ENCODE measurements at regions not wholly inside any gene's neighbourhood (a gene's known extent, or its start where the extent isn't known, plus 50 kb on each side); places are given as distances from the start of the nearest gene placed in this dataset.

GRCh38 chr3:116848248-116848829 is 138.8 kb downstream of the TUSC7 start:
- no peak for DNase-seq (ENCODE audit: low read depth in 3 of 3)

GRCh38 chr3:116849261-116849688 is 139.7 kb downstream of the TUSC7 start:
- no peak for DNase-seq (ENCODE audit: low read depth in 3 of 3)

GRCh38 chr3:116852803-116853202 is 143.2 kb downstream of the TUSC7 start:
- no peak for DNase-seq (ENCODE audit: low read depth in 3 of 3)

- DNase-seq (ENCODE audit: low read depth in 3 of 3), result no peak
These were observed 153.7 kb downstream of the TUSC7 start for GRCh38 chr3:116863270-116863770.

- no peak for DNase-seq (ENCODE audit: low read depth in 3 of 3)
These were observed 154.4 kb downstream of the TUSC7 start for GRCh38 chr3:116863822-116864589.

DNA sequence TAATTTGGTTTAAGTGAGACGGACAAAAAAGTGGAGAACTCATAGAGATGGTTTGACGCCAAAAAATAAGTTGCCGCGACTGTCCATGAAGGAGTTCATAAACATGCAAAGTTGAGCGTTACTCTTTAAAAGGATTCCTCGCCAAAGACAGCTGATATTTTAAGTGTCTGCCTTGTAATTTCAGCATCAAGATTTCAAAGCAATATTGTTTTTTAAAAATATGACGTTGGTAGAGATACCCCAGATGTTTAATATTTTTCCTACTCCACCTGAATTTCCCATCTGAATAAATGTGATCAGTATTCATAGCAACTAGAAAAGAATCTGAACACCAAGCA is 155.0 kb downstream of the TUSC7 start:
- DNase-seq (ENCODE audit: low read depth in 3 of 3), result no peak

GRCh38 chr3:116870379-116870778 is 160.8 kb downstream of the TUSC7 start:
- DNase-seq (ENCODE audit: low read depth in 3 of 3), result no peak

GRCh38 chr3:116871905-116872304 is 162.3 kb downstream of the TUSC7 start:
- DNase-seq (ENCODE audit: low read depth in 3 of 3), result no peak

DNA sequence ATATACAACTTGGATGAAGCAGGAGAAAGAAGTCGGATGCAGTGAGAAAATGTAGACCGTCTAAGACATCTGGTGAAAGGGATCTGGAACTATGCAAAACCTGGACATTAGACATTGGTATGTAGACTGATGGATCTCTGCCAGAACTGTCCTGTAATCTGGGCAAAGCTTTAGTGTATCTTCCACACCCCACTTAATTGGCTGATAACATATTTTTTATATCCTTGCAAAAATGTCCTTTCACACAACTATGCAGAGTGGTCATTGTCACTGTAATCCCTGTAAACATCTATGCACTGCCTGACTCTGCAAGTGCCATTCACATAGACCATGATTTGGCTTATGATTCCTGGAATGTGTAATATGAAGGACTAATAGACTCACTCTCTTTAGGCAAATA is 163.1 kb downstream of the TUSC7 start:
- DNase-seq (ENCODE audit: low read depth in 3 of 3), result no peak

DNA sequence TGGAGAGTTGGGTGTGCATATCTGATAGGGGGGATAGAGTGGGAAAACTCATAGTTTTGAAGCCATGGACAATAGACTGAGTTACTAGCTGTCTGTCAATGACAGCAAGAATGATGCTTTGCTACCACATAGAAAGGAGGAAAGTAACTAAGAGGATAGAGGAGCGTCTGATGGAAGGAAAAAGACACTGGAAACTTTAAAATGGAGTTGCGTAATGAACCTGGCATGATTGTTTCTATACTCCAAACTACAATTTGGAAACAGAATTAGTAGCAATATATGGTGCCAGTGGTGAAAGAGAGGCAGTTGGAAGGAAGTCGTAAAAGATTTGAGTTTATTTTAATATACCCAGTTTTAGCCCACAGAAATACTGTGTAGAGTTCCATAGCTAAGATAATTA is 163.6 kb downstream of the TUSC7 start:
- no peak for DNase-seq (ENCODE audit: low read depth in 3 of 3)

DNA sequence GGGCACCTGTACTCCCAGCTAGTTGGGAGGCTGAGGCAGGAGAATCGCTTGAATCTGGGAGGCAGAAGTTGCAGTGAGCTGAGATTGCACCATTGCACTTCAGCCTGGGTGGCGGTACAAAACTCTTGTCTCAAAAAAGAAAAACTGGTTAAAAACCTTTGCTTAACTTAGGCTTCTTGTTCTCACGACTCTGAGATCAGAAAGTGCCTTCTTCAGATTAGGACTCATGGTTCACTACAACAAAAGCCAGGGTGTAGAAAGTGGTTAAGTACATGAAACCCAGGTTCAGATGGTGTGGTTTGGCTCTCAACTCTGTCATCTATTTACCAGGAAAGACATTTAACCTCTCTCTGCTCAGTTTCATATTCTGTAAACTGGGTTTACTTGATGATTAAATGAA is 168.4 kb downstream of the TUSC7 start:
- no peak for DNase-seq (ENCODE audit: low read depth in 3 of 3)

GRCh38 chr3:116886202-116886893 is 176.8 kb downstream of the TUSC7 start:
- no peak for DNase-seq (ENCODE audit: low read depth in 3 of 3)

DNA sequence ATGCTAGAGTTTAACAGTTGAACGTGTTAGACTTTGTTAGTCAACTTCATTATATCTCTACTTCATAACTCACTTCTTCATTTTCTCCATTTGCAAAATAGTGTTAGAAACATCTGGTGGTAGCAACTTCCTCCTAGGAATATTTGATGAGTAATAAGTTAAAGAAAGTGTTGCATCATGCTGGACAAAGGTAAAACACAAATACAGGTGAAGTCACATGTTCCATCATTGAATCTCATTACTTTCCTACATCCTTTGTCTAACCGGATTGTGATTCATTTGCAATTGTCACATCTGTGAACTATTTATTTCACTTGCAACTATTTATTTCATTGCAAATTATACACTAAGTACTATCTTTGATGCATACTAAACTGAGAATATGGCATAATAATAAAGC is 186.5 kb downstream of the TUSC7 start:
- DNase-seq (ENCODE audit: low read depth in 3 of 3), result no peak

DNA sequence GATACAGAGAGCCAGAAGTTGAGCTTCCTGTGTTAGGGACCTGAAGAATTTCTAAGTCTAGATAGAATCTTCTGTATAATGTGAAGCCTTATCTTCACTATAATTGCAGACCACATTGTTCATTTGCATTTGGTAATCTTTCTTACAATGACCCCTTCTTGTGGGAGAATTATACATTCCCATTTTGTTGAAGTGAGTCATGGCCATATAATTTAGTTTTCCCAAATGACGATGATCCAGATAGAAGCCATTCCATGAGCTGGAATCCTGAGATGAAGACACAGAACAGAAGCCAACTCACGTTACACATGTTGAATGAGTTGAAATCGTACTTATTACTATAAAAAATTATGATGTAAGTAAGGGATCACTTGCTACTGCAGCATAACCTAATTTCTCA is 187.8 kb downstream of the TUSC7 start:
- DNase-seq (ENCODE audit: low read depth in 3 of 3), result no peak

- no peak for DNase-seq (ENCODE audit: low read depth in 3 of 3)
These were observed 189.7 kb downstream of the TUSC7 start for GRCh38 chr3:116899253-116899652.

- no peak for DNase-seq (ENCODE audit: low read depth in 3 of 3)
These were observed 195.8 kb downstream of the TUSC7 start for GRCh38 chr3:116905334-116905733.

GRCh38 chr3:116905794-116906193 is 196.2 kb downstream of the TUSC7 start:
- no peak for DNase-seq (ENCODE audit: low read depth in 3 of 3)

DNA sequence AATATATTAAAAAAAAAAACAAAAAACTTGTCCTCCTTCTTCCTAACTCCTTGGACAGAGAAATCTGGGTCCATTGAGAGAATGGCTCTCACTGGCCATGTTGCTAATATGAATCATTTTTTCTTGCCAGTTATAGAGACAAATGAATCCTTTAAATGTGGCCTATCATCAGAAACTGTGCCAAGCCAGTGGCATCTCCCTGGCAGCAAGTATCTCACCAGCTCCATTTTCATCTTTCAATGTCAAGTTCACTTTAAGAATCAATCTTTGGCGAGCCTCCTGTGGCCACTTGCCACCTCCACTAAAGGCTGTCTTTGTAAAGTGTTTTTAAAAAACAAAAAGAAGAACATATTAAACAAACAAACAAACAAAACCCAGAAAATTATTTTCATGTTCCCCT is 202.5 kb downstream of the TUSC7 start:
- no peak for DNase-seq (ENCODE audit: low read depth in 3 of 3)

DNA sequence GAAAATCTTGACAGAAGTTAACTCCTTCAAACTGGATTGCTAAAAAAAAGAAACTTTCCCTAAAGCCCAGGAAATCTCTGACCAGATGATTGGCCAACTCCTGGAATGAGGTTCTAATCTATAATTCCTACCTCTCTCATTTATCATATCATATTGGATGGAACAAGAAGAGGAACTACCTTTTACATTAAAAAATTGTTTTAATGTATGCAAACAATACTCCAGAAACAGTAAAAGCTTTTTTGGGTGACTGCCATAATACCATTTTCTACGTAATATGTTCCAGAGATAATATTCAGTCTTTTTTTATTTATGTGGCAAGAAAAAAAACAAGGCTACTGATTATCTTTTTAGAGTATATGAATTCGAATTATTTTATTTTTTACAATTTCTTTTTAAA is 204.4 kb downstream of the TUSC7 start:
- no peak for DNase-seq (ENCODE audit: low read depth in 3 of 3)

DNA sequence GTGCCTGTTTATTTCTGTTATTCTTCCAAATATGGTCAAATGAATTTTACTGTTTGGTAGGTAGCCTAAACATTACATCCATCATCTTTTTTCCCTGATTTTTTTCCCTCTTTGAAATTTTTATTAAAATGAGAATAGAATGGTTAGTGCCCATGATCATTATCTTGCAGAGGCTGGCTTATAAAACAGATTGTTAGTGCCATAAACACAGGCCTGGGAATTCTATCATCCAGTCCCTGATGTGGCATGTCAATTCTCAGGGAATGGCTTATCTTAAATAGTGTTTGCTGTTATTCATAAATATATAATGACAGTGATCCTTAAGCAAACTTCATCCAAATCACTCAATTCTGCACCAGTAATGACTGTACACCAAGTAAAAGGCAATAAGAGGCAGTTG is 207.3 kb downstream of the TUSC7 start:
- no peak for DNase-seq (ENCODE audit: low read depth in 3 of 3)

GRCh38 chr3:116920826-116921610 is 211.4 kb downstream of the TUSC7 start:
- DNase-seq (ENCODE audit: low read depth in 3 of 3), result no peak

- DNase-seq (ENCODE audit: low read depth in 3 of 3), result no peak
These were observed 218.3 kb downstream of the TUSC7 start for GRCh38 chr3:116927918-116928317.
